HG02623 (cell line): ENCODE measurements at regions not wholly inside any gene's neighbourhood (a gene's known extent, or its start where the extent isn't known, plus 50 kb on each side); places are given as distances from the start of the nearest gene placed in this dataset.

Experiments
- ATAC-seq: cut with Tn5 transposase; IDR thresholded peaks from one replicate; pipeline ENCODE4 v1.9.1; 2021; ENCODE audit warnings: moderate library complexity; ENCODE audit not compliant: unreplicated experiment

DNA sequence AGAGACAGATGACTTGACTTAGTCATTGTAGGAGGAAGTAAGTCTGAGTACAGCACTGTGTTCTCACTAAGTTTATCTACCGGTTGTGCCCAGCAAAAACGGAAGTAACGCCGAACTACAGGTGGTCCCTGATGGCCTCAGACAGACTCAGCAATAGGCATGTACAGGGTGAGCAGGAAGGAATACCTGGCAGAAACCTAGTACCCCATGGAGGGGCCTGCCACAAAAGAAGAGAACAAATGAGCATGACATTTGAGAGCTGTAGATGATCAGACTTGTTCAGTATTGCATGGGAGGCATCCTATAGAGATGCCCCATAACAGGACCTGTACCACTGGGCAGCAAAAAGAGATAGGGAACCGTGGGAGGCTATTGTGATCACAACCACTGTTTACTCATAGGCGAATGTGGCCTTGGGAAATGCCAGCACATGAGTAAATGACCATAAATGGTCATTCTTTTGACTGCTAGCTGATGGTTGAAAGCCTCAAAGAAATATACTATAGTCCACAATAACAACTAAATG is 106.4 kb upstream of the TAB2 start:
- ATAC-seq = peak; percentile 58

- no peak for ATAC-seq
These were observed 105.3 kb upstream of the TAB2 start for GRCh38 chr6:149212206-149212605.

DNA sequence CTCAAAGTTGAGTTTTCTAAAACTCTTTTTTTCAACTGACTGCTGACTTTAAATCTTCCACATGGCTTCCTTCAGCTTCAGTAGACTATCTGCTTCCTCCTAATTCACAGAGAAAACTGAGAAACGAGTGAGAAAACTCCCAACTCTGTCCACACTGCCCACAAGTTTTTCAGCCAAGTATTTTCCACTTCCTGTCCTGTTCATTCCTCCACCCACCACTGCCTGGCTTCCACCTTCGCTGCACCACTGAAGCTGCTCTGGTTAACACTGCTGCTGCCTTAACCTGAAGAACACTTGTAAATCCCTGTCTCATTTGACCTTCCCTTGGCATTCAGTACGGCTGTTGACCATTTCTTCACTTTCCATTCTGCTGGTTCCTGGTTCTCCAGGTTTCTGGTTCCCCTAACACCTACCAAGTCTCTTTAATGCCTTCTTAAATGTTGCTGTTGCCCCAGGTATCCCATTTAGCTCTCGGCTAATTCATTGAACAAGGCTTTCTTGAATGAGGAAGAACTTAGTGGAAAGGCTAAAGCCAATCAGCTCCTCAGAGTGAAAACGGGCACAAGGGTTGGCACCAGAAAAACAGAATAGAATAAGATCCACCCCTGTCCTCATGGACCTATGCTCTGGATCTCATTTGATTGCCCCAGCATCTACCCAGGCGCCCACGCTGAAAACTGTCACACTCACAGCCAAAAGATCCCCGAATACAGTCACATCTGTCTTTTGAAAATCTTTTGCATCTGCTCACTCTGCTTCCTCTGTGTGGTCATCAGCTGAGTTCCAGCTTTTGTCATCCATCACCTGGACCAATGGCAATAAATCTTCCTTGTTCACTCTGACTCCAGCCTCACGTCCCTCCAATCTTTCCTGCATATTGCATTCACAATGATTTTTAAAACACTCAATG is 104.4 kb upstream of the TAB2 start:
- peak; percentile 31 for ATAC-seq

GRCh38 chr6:149213829-149214228 is 103.7 kb upstream of the TAB2 start:
- ATAC-seq = no peak

GRCh38 chr6:149216459-149216858 is 101.1 kb upstream of the TAB2 start:
- ATAC-seq = no peak

GRCh38 chr6:149217466-149217888 is 100.0 kb upstream of the TAB2 start:
- ATAC-seq = peak; percentile 48

GRCh38 chr6:149218471-149218870 is 99.0 kb upstream of the TAB2 start:
- ATAC-seq = no peak

GRCh38 chr6:149218915-149219314 is 98.6 kb upstream of the TAB2 start:
- ATAC-seq = no peak

GRCh38 chr6:149220882-149221773 is 96.4 kb upstream of the TAB2 start:
- no peak for ATAC-seq

- no peak for ATAC-seq
These were observed 95.8 kb upstream of the TAB2 start for GRCh38 chr6:149221774-149222070.

GRCh38 chr6:149223120-149223903 is 94.2 kb upstream of the TAB2 start:
- no peak for ATAC-seq

DNA sequence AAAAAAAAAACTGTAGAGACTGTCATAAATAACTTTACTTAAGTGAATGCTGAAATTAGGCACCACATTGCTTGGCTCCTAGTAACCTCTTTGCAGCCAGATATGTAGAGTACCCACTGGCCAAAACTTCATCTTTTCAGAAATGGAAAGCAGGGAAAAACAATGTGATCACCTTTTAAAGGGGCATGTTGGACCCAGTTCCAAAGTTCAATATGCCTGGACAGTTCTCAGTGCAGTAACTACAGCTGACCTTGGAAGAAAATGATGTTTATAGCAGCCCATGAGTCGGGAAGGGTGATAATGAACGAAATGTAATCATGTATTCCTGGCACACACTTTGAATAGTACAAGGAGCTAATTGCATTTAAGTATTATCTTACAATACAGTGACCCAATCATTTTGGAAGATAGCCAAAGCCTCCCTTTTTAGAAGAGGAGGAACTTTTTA is 93.6 kb upstream of the TAB2 start:
- ATAC-seq = no peak

DNA sequence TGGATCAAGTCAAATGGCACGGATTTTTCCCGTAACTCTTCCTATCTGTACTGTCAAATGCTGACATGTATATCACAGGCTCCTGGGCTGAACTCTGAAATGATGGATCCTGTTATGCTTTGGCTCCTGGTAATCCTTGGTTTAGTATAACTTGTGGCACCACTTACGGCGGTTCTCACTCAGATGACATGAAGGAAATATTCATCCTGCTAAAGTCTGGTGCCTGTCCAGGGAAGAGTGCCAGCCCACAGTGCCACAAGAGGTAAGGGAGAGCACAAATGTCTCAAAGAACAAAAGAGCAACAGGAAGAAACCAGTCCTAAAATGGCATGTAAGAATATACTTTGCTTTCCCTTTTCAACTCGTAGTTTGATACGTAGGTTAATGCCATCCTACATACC is 93.1 kb upstream of the TAB2 start:
- no peak for ATAC-seq

- ATAC-seq = no peak
These were observed 92.1 kb upstream of the TAB2 start for GRCh38 chr6:149225370-149225769.

- ATAC-seq = no peak
These were observed 91.6 kb upstream of the TAB2 start for GRCh38 chr6:149225946-149226345.

DNA sequence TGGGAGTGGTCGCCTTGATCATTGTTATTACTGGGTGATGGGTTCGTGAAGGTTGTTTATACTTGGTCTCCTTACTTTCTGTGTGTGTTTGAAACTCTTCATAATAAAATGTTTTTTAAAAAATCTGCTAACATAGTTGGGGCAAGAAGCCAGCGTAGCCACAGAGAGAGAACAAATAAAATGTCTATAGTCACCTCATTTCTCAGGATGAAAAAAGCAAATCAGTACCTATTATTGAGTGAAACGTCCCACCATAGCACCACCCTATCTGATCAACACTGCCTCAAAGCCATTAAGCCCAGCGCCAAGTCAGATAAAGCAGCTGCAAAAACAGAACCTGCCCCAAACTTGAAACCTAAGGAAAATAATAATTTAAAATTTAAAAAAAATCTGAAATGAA is 89.7 kb upstream of the TAB2 start:
- no peak for ATAC-seq

DNA sequence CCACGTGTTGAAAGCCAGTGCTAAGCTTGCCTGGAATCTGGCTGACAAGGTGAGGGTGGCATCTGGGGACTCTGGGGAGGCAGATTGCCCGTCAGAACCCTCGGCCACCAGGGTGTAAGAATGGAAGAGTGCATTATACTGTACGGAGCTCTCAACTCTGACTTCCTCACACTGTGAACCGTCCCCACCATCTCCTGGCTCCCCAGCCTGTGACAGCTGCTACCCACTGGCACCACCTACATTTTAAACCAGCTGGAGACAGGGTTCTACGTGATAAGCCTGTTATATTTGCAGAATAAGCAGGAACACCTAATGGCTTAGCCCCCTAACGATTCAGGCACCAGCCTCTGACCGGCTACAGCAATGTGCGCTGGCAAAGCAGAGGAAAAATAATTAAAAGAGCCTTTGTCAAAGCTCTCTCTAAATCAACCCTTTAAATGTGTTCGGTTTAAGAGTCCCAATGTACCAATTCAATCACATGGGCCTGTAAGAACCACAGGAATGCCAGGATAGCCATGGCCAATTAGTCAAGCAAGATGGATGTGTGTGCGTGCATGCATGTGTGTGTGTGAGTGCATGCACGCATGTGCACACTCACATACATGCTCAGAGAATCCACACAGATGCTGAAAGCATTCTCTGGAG is 89.1 kb upstream of the TAB2 start:
- ATAC-seq = no peak

- no peak for ATAC-seq
These were observed 88.4 kb upstream of the TAB2 start for GRCh38 chr6:149229096-149229495.

GRCh38 chr6:149230712-149231460 is 86.6 kb upstream of the TAB2 start:
- ATAC-seq = no peak

DNA sequence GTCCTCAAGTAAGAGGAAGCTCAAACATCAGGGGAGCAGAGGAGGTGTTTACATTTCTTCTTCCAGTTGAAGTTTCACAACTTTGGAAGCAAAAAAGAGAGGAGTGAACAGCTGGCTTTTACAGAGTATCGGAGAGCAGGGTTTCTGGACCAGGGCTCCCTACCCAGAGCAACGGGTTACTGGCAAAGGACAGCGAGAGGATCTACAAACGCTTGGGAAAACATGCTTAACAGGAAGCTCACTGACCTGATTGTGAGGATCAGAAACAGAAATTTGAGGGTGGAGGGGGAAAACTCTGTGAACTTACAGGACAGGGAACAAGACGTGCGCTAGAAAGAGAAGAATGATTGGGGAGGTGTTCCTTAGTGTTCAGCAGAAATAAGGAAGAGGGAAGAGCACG is 85.7 kb upstream of the TAB2 start:
- ATAC-seq = no peak
